HG02678 (cell line): ENCODE measurements at regions not wholly inside any gene's neighbourhood (a gene's known extent, or its start where the extent isn't known, plus 50 kb on each side); places are given as distances from the start of the nearest gene placed in this dataset.

Experiments used
- ATAC-seq: cut with Tn5 transposase; IDR thresholded peaks from one replicate; pipeline ENCODE4 v1.9.1; 2021; ENCODE audit warnings: mild to moderate bottlenecking, moderate library complexity; ENCODE audit not compliant: unreplicated experiment

DNA sequence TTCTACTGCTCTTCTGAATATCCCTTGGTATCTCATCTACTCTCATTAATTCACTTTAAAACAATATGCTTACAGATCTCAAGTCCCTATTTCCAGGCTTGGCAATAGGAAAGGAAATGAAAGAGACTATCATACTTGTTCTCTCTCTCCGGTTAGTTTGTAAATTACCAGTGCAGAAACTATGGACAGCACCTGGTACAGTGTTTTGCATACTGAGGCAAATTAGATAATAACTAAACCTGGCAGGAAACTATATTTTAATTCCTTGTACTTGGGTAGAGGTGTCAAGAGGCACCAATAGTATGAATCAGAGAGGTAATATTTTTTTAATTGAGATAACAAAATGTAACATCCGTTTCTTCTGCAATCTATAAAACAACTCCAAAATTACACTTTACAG lies 97.7 kb upstream of the TMEM196 start:
- ATAC-seq: no peak

DNA sequence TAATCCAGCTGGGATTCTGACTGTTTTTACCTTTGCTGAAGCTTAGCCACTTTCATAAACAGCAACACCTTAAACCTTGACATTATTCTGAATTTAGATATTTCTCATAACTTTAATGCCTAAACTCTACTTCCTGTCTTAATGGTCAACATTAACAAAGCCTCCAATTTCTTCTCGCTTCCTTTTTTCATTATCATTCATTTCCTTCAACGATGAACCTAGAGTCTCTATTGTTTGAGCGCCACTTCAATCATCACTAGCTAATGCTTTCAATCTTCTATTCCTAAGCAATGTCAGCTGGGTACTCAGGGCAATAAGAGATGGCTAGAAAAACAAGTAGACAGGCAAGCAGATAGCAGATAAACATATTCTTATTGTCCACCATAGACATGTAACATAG lies 96.6 kb upstream of the TMEM196 start:
- ATAC-seq: no peak

DNA sequence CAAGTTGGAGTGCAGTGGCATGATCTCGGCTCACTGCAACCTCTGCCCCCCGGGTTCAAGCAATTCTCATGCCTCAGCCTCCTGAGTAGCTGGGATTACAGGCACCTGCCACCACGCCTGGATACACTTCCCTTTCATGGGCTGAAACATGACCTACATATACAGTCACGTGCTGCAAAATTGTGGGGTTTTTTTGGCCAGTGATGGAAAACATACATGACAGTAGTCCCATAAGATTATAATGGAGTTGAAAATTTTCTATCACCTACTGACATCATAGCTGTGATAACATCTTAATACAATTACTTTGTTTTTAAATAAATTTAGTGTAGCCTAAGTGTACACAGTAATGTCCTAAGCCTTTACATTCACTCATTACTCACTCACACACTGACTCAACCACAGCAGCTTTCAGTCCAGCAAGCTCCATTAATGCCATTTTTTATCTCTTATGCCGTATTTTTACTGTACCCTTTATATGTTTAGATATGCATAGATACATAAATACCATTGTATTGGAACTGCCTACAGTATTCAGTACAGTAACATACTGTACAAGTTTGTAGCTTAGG lies 79.9 kb upstream of the TMEM196 start:
- no peak for ATAC-seq

DNA sequence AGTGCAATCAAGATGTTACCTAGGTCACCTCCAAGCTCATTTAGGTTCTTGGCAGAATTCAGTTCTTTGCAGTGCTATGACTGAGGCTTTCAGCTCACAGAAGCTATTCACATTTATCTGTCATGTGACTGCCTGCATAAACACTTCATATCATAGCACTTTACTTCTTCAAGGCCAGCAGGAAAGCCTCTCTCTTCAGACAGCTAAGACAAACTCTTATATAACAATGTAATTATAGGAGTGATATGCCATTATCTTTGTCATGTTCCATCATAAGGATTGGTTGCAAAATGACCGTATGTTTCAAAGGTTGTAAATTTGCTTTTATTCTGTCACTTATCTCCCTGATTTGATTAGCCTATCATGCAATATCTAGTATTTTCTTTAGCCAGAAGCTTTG lies 78.8 kb upstream of the TMEM196 start:
- ATAC-seq: no peak

DNA sequence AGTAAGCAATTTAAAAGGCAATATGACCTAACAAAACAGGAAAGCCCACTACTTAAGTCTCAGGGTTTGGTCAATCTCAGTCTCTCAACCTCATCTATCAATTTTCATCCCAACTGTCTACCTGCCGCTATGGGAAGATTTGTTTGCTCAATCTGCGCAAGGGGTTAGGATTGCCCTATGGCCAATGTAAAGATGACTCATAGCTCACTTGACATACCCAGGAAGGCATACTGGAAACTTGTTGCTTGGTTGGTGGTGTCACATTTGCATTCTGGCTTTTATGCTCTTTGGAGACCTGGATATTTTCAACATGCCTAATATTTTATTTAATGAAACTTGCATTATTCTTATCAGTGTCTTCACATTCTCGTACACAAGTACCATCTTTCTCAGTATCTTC lies 78.1 kb upstream of the TMEM196 start:
- ATAC-seq: no peak

DNA sequence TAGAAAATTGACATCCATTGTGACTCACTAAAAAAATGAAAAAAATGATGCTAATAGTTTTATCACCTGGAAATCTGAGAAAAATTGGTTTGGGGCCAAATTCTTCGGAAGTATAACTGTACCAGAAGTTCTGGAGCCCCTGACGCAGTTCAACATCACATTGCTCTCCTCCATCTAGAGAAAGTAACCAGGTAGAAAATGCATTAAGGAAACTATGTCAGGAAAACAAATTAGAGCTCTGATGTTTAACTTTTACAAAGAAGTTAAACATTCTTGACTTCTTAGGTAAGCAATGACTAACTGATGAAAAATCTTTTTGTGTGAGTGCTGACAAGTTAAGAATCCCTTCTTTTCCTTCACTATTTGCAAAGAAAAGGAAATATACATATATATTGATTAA lies 61.1 kb upstream of the TMEM196 start:
- no peak for ATAC-seq

DNA sequence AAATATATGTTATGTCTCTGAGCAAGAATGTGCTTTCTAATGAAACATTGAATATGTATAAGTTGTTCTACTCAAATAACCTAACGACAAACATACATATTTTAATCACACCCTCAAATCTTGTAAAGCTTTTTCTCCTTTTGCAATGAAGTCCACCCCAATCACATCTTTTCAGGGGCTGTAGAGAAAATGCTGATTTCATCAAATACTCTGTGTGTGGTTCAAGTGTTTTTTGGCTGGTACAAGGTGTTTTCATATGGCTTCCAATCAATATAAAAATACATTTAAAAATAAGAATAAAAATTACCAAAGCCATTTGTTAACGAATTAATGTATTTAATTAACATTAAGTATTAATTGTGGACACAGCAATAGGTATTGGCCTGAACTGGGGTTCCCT lies 57.2 kb upstream of the TMEM196 start:
- no peak for ATAC-seq
